Rectal smooth muscle tissue (tissue), 1 donor: ENCODE measurements at regions not wholly inside any gene's neighbourhood (a gene's known extent, or its start where the extent isn't known, plus 50 kb on each side); places are given as distances from the start of the nearest gene placed in this dataset.

Source experiments
- H3K27ac ChIP-seq: one replicate; pipeline ENCODE4 v1.7.0; 2013; ENCODE audit warnings: low read depth, low read length, inconsistent platforms
- H3K27me3 ChIP-seq: one replicate; pipeline ENCODE4 v1.7.0; 2013; ENCODE audit warnings: low read length; ENCODE audit not compliant: control insufficient read depth, insufficient read depth
- H3K36me3 ChIP-seq: one replicate; pipeline ENCODE4 v1.7.0; 2013; ENCODE audit warnings: low read length; ENCODE audit not compliant: control insufficient read depth, insufficient read depth
- H3K4me1 ChIP-seq: one replicate; pipeline ENCODE4 v1.7.0; 2013; ENCODE audit warnings: low read length; ENCODE audit not compliant: control insufficient read depth, insufficient read depth
- H3K4me3 ChIP-seq: one replicate; pipeline ENCODE4 v1.7.0; 2013; ENCODE audit warnings: low read length
- H3K9ac ChIP-seq: one replicate; pipeline ENCODE4 v1.7.0; 2013; ENCODE audit warnings: low read length

DNA sequence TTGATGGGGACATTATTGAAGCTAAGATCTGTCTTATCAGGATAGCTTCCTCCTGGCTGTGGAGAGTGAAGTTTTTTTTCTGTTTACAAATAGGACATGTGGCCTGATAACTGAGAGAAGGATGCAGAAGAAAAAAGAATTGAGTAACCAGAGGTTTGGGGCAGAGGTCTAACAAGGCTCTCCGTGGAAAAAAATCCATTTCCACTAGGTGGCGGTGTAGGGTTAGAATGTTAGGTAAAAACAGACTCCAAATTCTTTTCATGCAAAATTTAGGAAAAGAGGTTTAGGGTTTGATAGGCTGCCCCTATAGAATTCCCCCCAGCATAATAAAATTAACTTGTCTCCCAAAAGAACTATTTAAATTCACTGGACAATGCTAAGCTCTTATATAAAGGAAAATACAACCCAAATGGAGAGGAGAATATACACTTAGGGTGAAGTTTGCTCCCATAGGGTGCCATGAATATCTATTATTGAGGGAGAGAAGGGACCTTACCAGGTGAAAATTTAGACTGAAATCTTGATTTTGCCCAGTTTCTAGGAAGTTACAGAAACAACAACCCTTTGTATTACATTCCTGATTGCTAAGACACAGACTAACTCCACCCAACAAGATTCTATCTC lies 1560.4 kb downstream of the OTOL1 start:
- no peaks in the 10 kb centered on the region for H3K27me3 ChIP-seq
- H3K27ac ChIP-seq = no peak overlapping the region
- no peak overlapping the region for H3K9ac ChIP-seq
- no peak overlapping the region for H3K4me3 ChIP-seq
- H3K4me1 ChIP-seq = peaks cover 5% of the 10 kb centered on the region
- no peaks in the 10 kb centered on the region for H3K36me3 ChIP-seq

DNA sequence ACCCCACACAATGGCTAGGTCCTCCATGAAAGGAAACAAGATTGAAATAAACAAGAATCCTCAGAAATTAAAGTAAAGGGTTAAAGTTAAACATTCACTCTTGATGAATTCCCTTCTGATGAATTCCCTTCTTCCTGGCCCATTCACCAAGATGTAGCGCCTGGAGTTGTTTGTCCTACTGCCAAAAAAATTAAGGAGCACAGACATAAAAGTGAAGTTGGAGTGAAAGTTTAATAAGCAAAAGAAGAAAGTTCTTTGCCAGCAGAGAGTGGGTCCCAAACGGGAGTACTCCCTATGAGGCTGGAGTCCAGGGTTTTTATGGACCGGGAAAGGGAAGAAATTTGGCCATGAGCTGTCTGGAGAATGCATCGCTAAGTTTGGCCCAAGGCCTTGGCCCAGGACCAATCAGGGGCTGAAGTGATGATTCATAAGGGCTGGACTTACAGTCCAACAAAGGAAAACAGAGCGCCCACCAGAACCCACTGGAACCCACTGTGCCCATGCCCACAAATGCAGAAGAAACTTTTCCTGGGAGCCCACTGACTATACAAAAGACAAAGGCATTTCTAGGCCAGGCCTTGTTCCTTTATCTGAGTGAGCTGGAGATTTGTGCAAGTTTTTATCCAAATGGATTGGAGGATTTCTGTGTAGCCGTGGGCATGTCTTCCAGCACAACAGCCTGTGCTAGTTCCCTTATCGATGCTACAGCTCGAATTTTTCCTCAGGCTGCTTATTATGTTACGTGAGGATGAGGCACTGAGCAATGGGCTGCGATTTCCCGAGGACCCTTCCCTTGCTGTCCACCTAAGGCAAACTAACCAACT lies 1561.6 kb downstream of the OTOL1 start:
- no peaks in the 10 kb centered on the region for H3K27me3 ChIP-seq
- peak overlapping the region; percentile 42 for H3K27ac ChIP-seq
- H3K4me1 ChIP-seq = peaks cover 5% of the 10 kb centered on the region
- H3K36me3 ChIP-seq = no peaks in the 10 kb centered on the region
- no peak overlapping the region for H3K4me3 ChIP-seq
- H3K9ac ChIP-seq = no peak overlapping the region

DNA sequence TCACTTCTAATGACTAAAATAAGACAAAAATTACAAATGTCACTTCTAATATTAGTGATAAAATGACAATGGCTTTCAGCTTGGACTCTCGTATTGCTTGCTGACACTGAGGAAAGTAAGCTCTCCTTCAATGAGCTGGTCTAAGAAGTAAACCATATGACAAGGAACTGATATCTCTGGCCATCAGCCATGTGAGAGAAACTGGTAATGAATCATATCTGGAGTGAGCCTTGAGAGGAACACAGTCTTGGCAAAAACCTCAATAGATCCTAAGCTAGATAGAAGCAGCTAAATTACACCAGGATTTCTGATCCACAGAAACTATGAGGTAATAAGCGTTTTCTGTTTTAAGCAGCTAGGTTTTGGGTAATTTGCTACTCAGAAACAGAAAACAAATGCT lies 1575.1 kb downstream of the OTOL1 start:
- H3K4me1 ChIP-seq = no peaks in the 10 kb centered on the region
- H3K36me3 ChIP-seq = no peaks in the 10 kb centered on the region
- H3K27me3 ChIP-seq = no peaks in the 10 kb centered on the region
- H3K4me3 ChIP-seq = no peak overlapping the region
- H3K27ac ChIP-seq = no peak overlapping the region
- H3K9ac ChIP-seq = no peak overlapping the region
